ENCODE measurements at regions not wholly inside any gene's neighbourhood (a gene's known extent, or its start where the extent isn't known, plus 50 kb on each side); places are given as distances from the start of the nearest gene placed in this dataset.

GRCh38 chr6:25105070-25105925, 169.5 kb upstream of the RIPOR2 start:
- TF ChIP-seq POLR2A (IDR thresholded peaks at IDR 0.05; ENCODE audit: low read depth, low read length) (no peak), POU2F2 (IDR thresholded peaks at IDR 0.05; ENCODE audit: low read depth, low read length) (no peak), TAF1 (IDR thresholded peaks at IDR 0.05; ENCODE audit: low read depth, low read length) (no peak), POLR2AphosphoS5 (IDR thresholded peaks at IDR 0.05; ENCODE audit: low read depth, low read length) (no peak), SPI1 (IDR thresholded peaks at IDR 0.05; ENCODE audit: low read depth, low read length) (no peak), PAX5 (IDR thresholded peaks at IDR 0.05; ENCODE audit: insufficient read depth, low read length, severe bottlenecking) (no peak)
